ENCODE measurements at regions not wholly inside any gene's neighbourhood (a gene's known extent, or its start where the extent isn't known, plus 50 kb on each side); places are given as distances from the start of the nearest gene placed in this dataset.

- WGBS (ENCODE audit: extremely low coverage, insufficient coverage, insufficient read length): no CpG with 5 or more reads among the region's 4 CpGs
- no peak overlapping the region for H2AK5ac ChIP-seq (ENCODE audit: low read length)
Observed at GRCh38 chr14:104421401-104421821, 158.2 kb upstream of the C14orf180 start.

DNA sequence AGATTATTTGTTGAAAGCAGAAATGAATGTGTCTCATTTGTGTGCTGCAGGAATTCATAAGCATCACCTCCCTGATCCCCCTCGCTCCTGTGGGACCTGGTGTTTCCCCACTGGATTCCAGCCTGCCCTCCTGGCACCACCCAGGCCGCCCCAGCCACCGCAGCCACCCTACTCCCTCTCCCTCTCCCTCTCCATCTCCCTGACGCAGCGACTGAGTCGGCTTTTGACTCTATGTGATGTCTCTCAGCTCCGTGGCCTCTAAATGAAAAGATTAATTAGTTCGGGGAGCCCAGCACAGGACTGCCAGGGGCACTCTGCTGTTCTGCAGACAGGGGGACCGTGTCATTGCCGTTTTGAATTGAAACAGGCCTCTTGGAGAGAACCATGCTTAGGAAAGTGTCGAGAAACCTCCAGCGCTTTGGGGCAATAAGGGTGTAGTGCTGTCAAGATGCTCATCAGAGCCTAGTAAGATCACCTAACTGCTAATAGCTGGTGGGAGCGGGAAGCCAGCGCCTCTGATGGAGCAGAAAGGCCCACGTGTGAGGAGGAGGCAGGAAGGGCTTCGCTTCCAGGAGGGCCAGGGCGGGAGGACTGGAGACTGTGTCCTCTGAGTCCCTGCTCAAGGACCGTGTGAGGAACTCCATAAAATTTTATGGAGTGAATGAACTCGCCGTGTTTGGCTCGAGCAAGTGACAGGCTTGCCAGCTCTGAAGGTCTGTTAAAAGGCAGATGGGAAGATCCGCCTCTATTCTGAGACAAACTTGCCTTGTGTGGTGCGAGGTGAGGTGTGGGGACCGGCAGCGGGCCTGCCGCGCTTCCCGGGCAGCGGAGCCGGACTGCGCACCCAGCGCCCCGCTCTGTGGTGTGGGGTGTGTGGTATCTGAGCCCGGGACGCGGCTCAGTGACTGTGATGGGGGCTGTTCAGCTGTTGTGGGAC, 157.4 kb upstream of the C14orf180 start:
- Histone ChIP-seq H2AFZ (ENCODE audit: insufficient read depth, low read length, poor library complexity) (no peak overlapping the region), H3K79me1 (ENCODE audit: low read length) (no peaks in the 10 kb centered on the region), H3K27ac (ENCODE audit: low read depth, low read length) (no peak overlapping the region), H3K23ac (ENCODE audit: low read length) (no peak overlapping the region), H3K14ac (ENCODE audit: low read length) (no peak overlapping the region), H2BK12ac (ENCODE audit: low read length) (no peak overlapping the region), H2BK120ac (ENCODE audit: insufficient read depth, low read length, poor library complexity) (no peak overlapping the region), H4K12ac (ENCODE audit: low read depth, low read length) (no peak overlapping the region), H2AK5ac (ENCODE audit: low read length) (no peak overlapping the region), H4K91ac (ENCODE audit: low read depth, low read length) (no peak overlapping the region), H3K79me2 (ENCODE audit: control insufficient read depth, insufficient read depth, low read length, poor library complexity) (no peaks in the 10 kb centered on the region), H3K4me1 (ENCODE audit: control insufficient read depth in 1 of 2, insufficient read depth in 2 of 2, low read length in 2 of 2) (no peaks in the 10 kb centered on the region), H3K36me3 (ENCODE audit: control insufficient read depth in 1 of 2, insufficient read depth in 2 of 2, low read length in 2 of 2) (no peaks in the 10 kb centered on the region), H3K18ac (ENCODE audit: low read length) (no peak overlapping the region), H3K4me2 (ENCODE audit: low read length) (no peak overlapping the region), H3K4me3 (ENCODE audit: low read depth, low read length) (no peak overlapping the region), H3K27me3 (ENCODE audit: insufficient read depth, low read length) (no peaks in the 10 kb centered on the region), H3K9ac (ENCODE audit: low read length) (no peak overlapping the region), H3K4ac (ENCODE audit: low read depth, low read length) (no peak overlapping the region), H4K8ac (ENCODE audit: low read depth, low read length) (no peak overlapping the region), H3K9me3 (ENCODE audit: insufficient read depth, low read depth, low read length) (peaks cover 2% of the 10 kb centered on the region), H2BK5ac (ENCODE audit: low read depth, low read length, poor library complexity) (no peak overlapping the region)
- DNase-seq: no peak
- no CpG with 5 or more reads among the region's 36 CpGs for WGBS (ENCODE audit: extremely low coverage, insufficient coverage, insufficient read length)

More at GRCh38 chr14:104421401-104421821, 158.2 kb upstream of the C14orf180 start:
- Histone ChIP-seq H3K23ac (ENCODE audit: low read length) (no peak overlapping the region), H4K8ac (ENCODE audit: low read depth, low read length) (no peak overlapping the region), H3K27ac (ENCODE audit: low read depth, low read length) (no peak overlapping the region), H3K4me2 (ENCODE audit: low read length) (no peak overlapping the region), H2BK5ac (ENCODE audit: low read depth, low read length, poor library complexity) (no peak overlapping the region), H2BK12ac (ENCODE audit: low read length) (no peak overlapping the region), H3K4ac (ENCODE audit: low read depth, low read length) (no peak overlapping the region), H4K91ac (ENCODE audit: low read depth, low read length) (no peak overlapping the region), H3K14ac (ENCODE audit: low read length) (no peak overlapping the region), H2BK120ac (ENCODE audit: insufficient read depth, low read length, poor library complexity) (no peak overlapping the region), H3K4me1 (ENCODE audit: control insufficient read depth in 1 of 2, insufficient read depth in 2 of 2, low read length in 2 of 2) (no peaks in the 10 kb centered on the region), H3K27me3 (ENCODE audit: insufficient read depth, low read length) (no peaks in the 10 kb centered on the region), H3K36me3 (ENCODE audit: control insufficient read depth in 1 of 2, insufficient read depth in 2 of 2, low read length in 2 of 2) (no peaks in the 10 kb centered on the region), H3K9me3 (ENCODE audit: insufficient read depth, low read depth, low read length) (peaks cover 2% of the 10 kb centered on the region), H3K4me3 (ENCODE audit: low read depth, low read length) (no peak overlapping the region), H3K79me1 (ENCODE audit: low read length) (no peaks in the 10 kb centered on the region), H2AFZ (ENCODE audit: insufficient read depth, low read length, poor library complexity) (no peak overlapping the region), H3K79me2 (ENCODE audit: control insufficient read depth, insufficient read depth, low read length, poor library complexity) (no peaks in the 10 kb centered on the region), H4K12ac (ENCODE audit: low read depth, low read length) (no peak overlapping the region), H3K9ac (ENCODE audit: low read length) (no peak overlapping the region), H3K18ac (ENCODE audit: low read length) (no peak overlapping the region)
- DNase-seq: no peak

GRCh38 chr14:104422837-104423681, 156.5 kb upstream of the C14orf180 start:
- Histone ChIP-seq H3K4me3 (ENCODE audit: low read depth, low read length) (no peak overlapping the region), H3K9me3 (ENCODE audit: insufficient read depth, low read depth, low read length) (peaks cover 2% of the 10 kb centered on the region), H4K12ac (ENCODE audit: low read depth, low read length) (no peak overlapping the region), H3K4me2 (ENCODE audit: low read length) (no peak overlapping the region), H3K36me3 (ENCODE audit: control insufficient read depth in 1 of 2, insufficient read depth in 2 of 2, low read length in 2 of 2) (no peaks in the 10 kb centered on the region), H3K4me1 (ENCODE audit: control insufficient read depth in 1 of 2, insufficient read depth in 2 of 2, low read length in 2 of 2) (no peaks in the 10 kb centered on the region), H3K23ac (ENCODE audit: low read length) (no peak overlapping the region), H3K9ac (ENCODE audit: low read length) (no peak overlapping the region), H4K8ac (ENCODE audit: low read depth, low read length) (no peak overlapping the region), H3K79me2 (ENCODE audit: control insufficient read depth, insufficient read depth, low read length, poor library complexity) (no peaks in the 10 kb centered on the region), H3K27ac (ENCODE audit: low read depth, low read length) (no peak overlapping the region), H3K79me1 (ENCODE audit: low read length) (no peaks in the 10 kb centered on the region), H2BK12ac (ENCODE audit: low read length) (no peak overlapping the region), H3K27me3 (ENCODE audit: insufficient read depth, low read length) (no peaks in the 10 kb centered on the region), H2BK5ac (ENCODE audit: low read depth, low read length, poor library complexity) (no peak overlapping the region), H3K4ac (ENCODE audit: low read depth, low read length) (no peak overlapping the region), H3K18ac (ENCODE audit: low read length) (no peak overlapping the region), H2BK120ac (ENCODE audit: insufficient read depth, low read length, poor library complexity) (no peak overlapping the region), H3K14ac (ENCODE audit: low read length) (no peak overlapping the region), H2AK5ac (ENCODE audit: low read length) (no peak overlapping the region), H2AFZ (ENCODE audit: insufficient read depth, low read length, poor library complexity) (no peak overlapping the region), H4K91ac (ENCODE audit: low read depth, low read length) (no peak overlapping the region)
- WGBS (ENCODE audit: extremely low coverage, insufficient coverage, insufficient read length): no CpG with 5 or more reads among the region's 29 CpGs
- no peak for DNase-seq

DNA sequence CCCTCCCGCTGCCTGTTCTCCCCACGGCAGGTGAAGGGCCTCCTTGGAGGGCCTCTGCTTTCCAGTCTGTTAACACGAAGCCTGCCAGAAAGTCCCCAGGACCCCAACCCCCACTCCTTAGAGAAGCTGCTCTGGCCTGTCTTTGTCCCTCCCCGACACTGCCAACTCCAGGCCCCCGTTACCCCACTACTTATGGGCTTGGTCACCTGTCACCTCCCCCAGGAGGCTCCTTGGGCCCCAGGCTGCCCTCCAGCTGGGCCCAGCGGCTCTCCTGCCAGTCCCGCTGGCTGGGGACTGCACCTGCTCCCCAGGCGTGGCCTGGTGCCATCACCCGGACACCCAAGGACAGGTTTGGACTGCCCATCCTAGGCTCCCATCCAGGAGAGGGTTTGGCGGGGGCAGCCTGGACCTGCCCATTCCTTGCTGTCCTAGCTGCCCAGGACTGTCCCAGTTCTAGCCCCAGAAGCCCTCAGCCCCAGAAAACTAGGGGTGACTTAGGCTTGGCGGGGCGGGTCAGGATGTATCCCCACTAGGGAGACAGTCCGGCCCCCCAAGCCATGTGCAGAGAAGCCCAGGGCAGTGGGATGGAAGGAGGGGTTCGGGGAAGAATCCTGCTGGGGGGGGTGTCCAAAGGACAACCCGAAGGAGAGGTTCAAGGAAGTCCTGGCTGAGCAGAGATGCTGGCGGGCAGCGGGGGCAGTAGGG, 155.7 kb upstream of the C14orf180 start:
- H3K4me1 ChIP-seq (ENCODE audit: control insufficient read depth in 1 of 2, insufficient read depth in 2 of 2, low read length in 2 of 2): no peaks in the 10 kb centered on the region
- no peak for DNase-seq
- no peak overlapping the region for H2AFZ ChIP-seq (ENCODE audit: insufficient read depth, low read length, poor library complexity)
- no peak overlapping the region for H2BK120ac ChIP-seq (ENCODE audit: insufficient read depth, low read length, poor library complexity)
- H3K36me3 ChIP-seq (ENCODE audit: control insufficient read depth in 1 of 2, insufficient read depth in 2 of 2, low read length in 2 of 2): no peaks in the 10 kb centered on the region
- H3K23ac ChIP-seq (ENCODE audit: low read length): no peak overlapping the region
- H3K9me3 ChIP-seq (ENCODE audit: insufficient read depth, low read depth, low read length): peaks cover 2% of the 10 kb centered on the region
- H3K14ac ChIP-seq (ENCODE audit: low read length): no peak overlapping the region
- no CpG with 5 or more reads among the region's 17 CpGs for WGBS (ENCODE audit: extremely low coverage, insufficient coverage, insufficient read length)
- no peaks in the 10 kb centered on the region for H3K79me2 ChIP-seq (ENCODE audit: control insufficient read depth, insufficient read depth, low read length, poor library complexity)
- H4K8ac ChIP-seq (ENCODE audit: low read depth, low read length): no peak overlapping the region
- no peaks in the 10 kb centered on the region for H3K27me3 ChIP-seq (ENCODE audit: insufficient read depth, low read length)
- no peak overlapping the region for H3K4me2 ChIP-seq (ENCODE audit: low read length)
- no peak overlapping the region for H2AK5ac ChIP-seq (ENCODE audit: low read length)
- no peak overlapping the region for H3K4me3 ChIP-seq (ENCODE audit: low read depth, low read length)
- H4K91ac ChIP-seq (ENCODE audit: low read depth, low read length): no peak overlapping the region
- H4K12ac ChIP-seq (ENCODE audit: low read depth, low read length): no peak overlapping the region
- H3K27ac ChIP-seq (ENCODE audit: low read depth, low read length): no peak overlapping the region
- no peak overlapping the region for H3K4ac ChIP-seq (ENCODE audit: low read depth, low read length)
- H2BK12ac ChIP-seq (ENCODE audit: low read length): no peak overlapping the region
- no peak overlapping the region for H3K9ac ChIP-seq (ENCODE audit: low read length)
- no peak overlapping the region for H2BK5ac ChIP-seq (ENCODE audit: low read depth, low read length, poor library complexity)
- H3K18ac ChIP-seq (ENCODE audit: low read length): no peak overlapping the region
- no peaks in the 10 kb centered on the region for H3K79me1 ChIP-seq (ENCODE audit: low read length)
